GM12892 (cell line): ENCODE measurements at regions not wholly inside any gene's neighbourhood (a gene's known extent, or its start where the extent isn't known, plus 50 kb on each side); places are given as distances from the start of the nearest gene placed in this dataset.

Source experiments
- POLR2A ChIP-seq: IDR thresholded peaks from 2 replicates; pipeline ENCODE4 v1.6.1; 2011; ENCODE audit warnings: low read depth, low read length, control low read depth
- POLR2AphosphoS5 ChIP-seq: IDR thresholded peaks from 2 replicates; pipeline ENCODE4 v1.6.1; 2011; ENCODE audit warnings: low read depth, low read length, control low read depth
- TAF1 ChIP-seq: IDR thresholded peaks from 2 replicates; pipeline ENCODE4 v1.6.1; 2011; ENCODE audit warnings: low read depth, mild to moderate bottlenecking, control low read depth, low read length, borderline replicate concordance

- TF ChIP-seq POLR2AphosphoS5 (no peak), POLR2A (no peak), TAF1 (no peak)
Observed at GRCh38 chr5:111016801-111017200, 54.7 kb upstream of the TSLP start.
